NB4 (cell line): ENCODE measurements at regions not wholly inside any gene's neighbourhood (a gene's known extent, or its start where the extent isn't known, plus 50 kb on each side); places are given as distances from the start of the nearest gene placed in this dataset.

ENCODE experiments used
- CTCF ChIP-seq: IDR thresholded peaks from one replicate; pipeline ENCODE4 v1.5.1; 2012; ENCODE audit warnings: low read depth, low read length
- MYC ChIP-seq: IDR thresholded peaks from 2 replicates; pipeline ENCODE4 v1.6.1; 2011; ENCODE audit warnings: low read depth, low read length
- POLR2A ChIP-seq: IDR thresholded peaks from 2 replicates; pipeline ENCODE4 v1.6.1; 2011; ENCODE audit warnings: mild to moderate bottlenecking; ENCODE audit not compliant: insufficient read length; ENCODE audit errors: extremely low read depth
- TF ChIP-seq, protein P1 (sequence below): IDR thresholded peaks from 2 replicates; pipeline ENCODE4 v1.6.1; 2011; ENCODE audit warnings: low read depth, low read length

GRCh38 chr12:28865776-28866175, 283.3 kb upstream of the FAR2 start:
- TF ChIP-seq CTCF = no peak
- no peak for TF ChIP-seq POLR2A
- TF ChIP-seq, protein P1, sequence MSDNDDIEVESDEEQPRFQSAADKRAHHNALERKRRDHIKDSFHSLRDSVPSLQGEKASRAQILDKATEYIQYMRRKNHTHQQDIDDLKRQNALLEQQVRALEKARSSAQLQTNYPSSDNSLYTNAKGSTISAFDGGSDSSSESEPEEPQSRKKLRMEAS = no peak
- TF ChIP-seq MYC = no peak
